ENCODE measurements at regions not wholly inside any gene's neighbourhood (a gene's known extent, or its start where the extent isn't known, plus 50 kb on each side); places are given as distances from the start of the nearest gene placed in this dataset.

- BruUV-seq (replicated peaks), result no TSS peak
- Mint-ChIP-seq H3K27me3 (ENCODE audit: insufficient read depth, unreplicated experiment) (no peaks in the 10 kb centered on the region), H3K9me3 (ENCODE audit: unreplicated experiment) (no peaks in the 10 kb centered on the region), H3K27ac (ENCODE audit: low read depth, unreplicated experiment) (no peak overlapping the region), H3K4me3 (ENCODE audit: unreplicated experiment) (no peak overlapping the region), H3K4me1 (ENCODE audit: insufficient read depth, unreplicated experiment) (peaks cover 8% of the 10 kb centered on the region), H3K36me3 (ENCODE audit: insufficient read depth, unreplicated experiment) (no peaks in the 10 kb centered on the region)
- POLR2A ChIA-PET, result no interaction called here
- TF ChIP-seq CTCF (IDR thresholded peaks at IDR 0.05; ENCODE audit: unreplicated experiment), result no peak
- no peak for DNase-seq (ENCODE audit: unreplicated experiment)
- CTCF ChIA-PET, result no interaction called here
- intact Hi-C loops (cut with micrococcal nuclease), result no loop called here
Observed at GRCh38 chr5:120091376-120091948, 372.6 kb upstream of the PRR16 start.

- no peak for TF ChIP-seq CTCF (IDR thresholded peaks at IDR 0.05; ENCODE audit: unreplicated experiment)
- H3K4me3 Mint-ChIP-seq (ENCODE audit: unreplicated experiment), result no peak overlapping the region
- H3K27me3 Mint-ChIP-seq (ENCODE audit: insufficient read depth, unreplicated experiment), result no peaks in the 10 kb centered on the region
Observed at GRCh38 chr5:120092649-120093048, 371.5 kb upstream of the PRR16 start.

GRCh38 chr5:120093178-120093577 lies 370.9 kb upstream of the PRR16 start:
- no TSS peak for BruUV-seq (replicated peaks)
- ChIA-PET CTCF (interaction anchor here (1.2 kb wide), 1 partner anchor 11 kb away, joined by 4 read pairs; no protein-coding TSS in a partner anchor), POLR2A (interaction anchor here (0.5 to 0.6 kb wide), 2 partner anchors 588 to 1052 kb away, joined by 4 read pairs; no protein-coding TSS in a partner anchor)
- H3K4me3 Mint-ChIP-seq (ENCODE audit: unreplicated experiment), result no peak overlapping the region
- peaks cover 15% of the 10 kb centered on the region for H3K4me1 Mint-ChIP-seq (ENCODE audit: insufficient read depth, unreplicated experiment)
- H3K36me3 Mint-ChIP-seq (ENCODE audit: insufficient read depth, unreplicated experiment), result no peaks in the 10 kb centered on the region
- H3K27ac Mint-ChIP-seq (ENCODE audit: low read depth, unreplicated experiment), result no peak overlapping the region
- intact Hi-C loops (cut with micrococcal nuclease), result no loop called here
- H3K9me3 Mint-ChIP-seq (ENCODE audit: unreplicated experiment), result no peaks in the 10 kb centered on the region
- H3K27me3 Mint-ChIP-seq (ENCODE audit: insufficient read depth, unreplicated experiment), result no peaks in the 10 kb centered on the region
- DNase-seq (ENCODE audit: unreplicated experiment), result peak; percentile 14
- TF ChIP-seq CTCF (IDR thresholded peaks at IDR 0.05; ENCODE audit: unreplicated experiment), result no peak

More at GRCh38 chr5:120092649-120093048, 371.5 kb upstream of the PRR16 start:
- no peaks in the 10 kb centered on the region for H3K9me3 Mint-ChIP-seq (ENCODE audit: unreplicated experiment)
- ChIA-PET POLR2A (no interaction called here), CTCF (interaction anchor here (0.6 to 1.2 kb wide), 2 partner anchors 10 to 365 kb away, joined by 3 to 4 read pairs; no protein-coding TSS in a partner anchor)
- intact Hi-C loops (cut with micrococcal nuclease), result no loop called here
- H3K27ac Mint-ChIP-seq (ENCODE audit: low read depth, unreplicated experiment), result no peak overlapping the region
- no peak for DNase-seq (ENCODE audit: unreplicated experiment)
- no peaks in the 10 kb centered on the region for H3K36me3 Mint-ChIP-seq (ENCODE audit: insufficient read depth, unreplicated experiment)
- BruUV-seq (replicated peaks), result no TSS peak
- peaks cover 15% of the 10 kb centered on the region for H3K4me1 Mint-ChIP-seq (ENCODE audit: insufficient read depth, unreplicated experiment)

DNA sequence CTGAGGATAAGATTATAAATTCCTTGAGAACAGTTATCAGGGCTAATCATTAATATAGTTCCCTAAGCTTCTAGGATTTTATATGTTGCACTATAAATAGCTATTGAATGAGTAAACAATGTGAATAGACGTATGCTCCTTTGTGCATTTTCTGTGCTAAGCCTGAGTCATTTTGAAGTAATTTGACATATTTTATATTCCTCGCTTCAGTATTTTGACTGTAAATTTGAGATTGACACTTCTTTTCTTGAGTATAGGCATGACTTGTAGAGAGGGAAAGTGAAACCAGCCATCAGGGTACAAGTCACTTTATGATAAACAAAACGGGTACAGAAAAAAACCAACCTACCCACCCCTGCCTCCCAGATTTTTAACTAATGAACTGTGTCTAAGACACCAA lies 367.7 kb upstream of the PRR16 start:
- BruUV-seq (replicated peaks), result no TSS peak
- peak; percentile 46 for DNase-seq (ENCODE audit: unreplicated experiment)

More for the DNA sequence above, 367.7 kb upstream of the PRR16 start:
- CTCF ChIA-PET, result no interaction called here
- Mint-ChIP-seq H3K4me3 (ENCODE audit: unreplicated experiment) (peak overlapping the region; percentile 40), H3K9me3 (ENCODE audit: unreplicated experiment) (no peaks in the 10 kb centered on the region), H3K27me3 (ENCODE audit: insufficient read depth, unreplicated experiment) (no peaks in the 10 kb centered on the region), H3K36me3 (ENCODE audit: insufficient read depth, unreplicated experiment) (no peaks in the 10 kb centered on the region), H3K4me1 (ENCODE audit: insufficient read depth, unreplicated experiment) (peaks cover 15% of the 10 kb centered on the region), H3K27ac (ENCODE audit: low read depth, unreplicated experiment) (peak overlapping the region; percentile 70)
- intact Hi-C loops (cut with micrococcal nuclease), result no loop called here
- TF ChIP-seq CTCF (IDR thresholded peaks at IDR 0.05; ENCODE audit: unreplicated experiment), result no peak
- POLR2A ChIA-PET, result interaction anchor here (1.6 kb wide), 1 partner anchor 28 kb away, joined by 3 read pairs; no protein-coding TSS in a partner anchor
